GM18511 (cell line): ENCODE measurements at regions not wholly inside any gene's neighbourhood (a gene's known extent, or its start where the extent isn't known, plus 50 kb on each side); places are given as distances from the start of the nearest gene placed in this dataset.

Experiments used
- ATAC-seq: cut with Tn5 transposase; IDR thresholded peaks from one replicate; pipeline ENCODE4 v1.9.1; 2021; ENCODE audit warnings: mild to moderate bottlenecking, moderate library complexity; ENCODE audit not compliant: unreplicated experiment

DNA sequence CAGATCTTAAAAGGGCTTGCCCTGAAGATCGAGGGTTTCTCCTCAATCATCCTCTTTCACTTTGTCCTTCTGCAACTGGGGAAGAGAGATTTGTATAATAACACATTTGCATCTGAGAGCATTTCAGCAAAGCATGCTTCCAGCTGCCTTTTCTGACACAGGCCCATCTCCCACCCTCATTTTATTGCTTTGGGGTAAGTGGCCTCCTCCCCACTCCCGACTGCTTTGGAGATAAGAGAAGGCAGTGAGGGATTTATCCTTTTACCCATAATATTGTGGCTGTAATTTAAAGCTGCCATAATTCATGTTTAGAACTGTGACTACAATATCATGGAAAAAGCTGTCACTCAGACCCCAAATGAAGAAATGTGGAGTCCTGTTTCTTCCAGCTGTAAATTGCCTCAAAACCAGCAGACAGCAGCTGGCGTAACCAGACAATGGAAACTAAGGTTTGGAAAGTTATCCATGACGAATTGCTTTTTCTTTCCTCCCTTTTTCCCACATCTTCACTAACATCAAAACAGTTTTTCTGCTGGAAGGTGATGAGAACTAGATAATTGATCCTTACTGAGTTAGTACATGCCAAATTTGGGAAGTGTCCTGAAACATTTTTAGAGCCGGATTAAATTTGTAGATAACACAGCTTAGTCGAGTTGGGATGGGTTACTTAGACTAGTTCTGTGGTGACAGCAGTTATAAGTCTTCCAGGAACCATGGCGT, 104.2 kb upstream of the PFN2 start:
- ATAC-seq: peak; percentile 66

DNA sequence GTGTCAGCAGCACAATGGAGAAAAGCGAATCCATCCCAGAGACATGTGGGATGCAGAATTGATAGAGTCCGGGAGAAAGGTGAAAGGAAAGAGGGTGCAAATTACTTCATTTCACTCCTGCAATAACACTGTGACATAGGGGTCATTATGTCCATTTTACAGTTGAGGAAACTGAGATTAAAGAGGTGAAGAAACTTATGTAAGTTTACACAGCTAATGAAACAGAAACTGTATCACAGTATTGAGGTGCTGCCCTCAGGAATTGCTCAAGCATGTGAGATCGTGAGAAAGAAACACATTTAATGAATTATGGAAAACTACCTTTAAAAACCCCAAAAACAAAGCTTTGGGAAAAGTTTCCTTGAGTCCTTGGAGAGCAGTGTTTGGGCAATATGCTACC, 103.6 kb upstream of the PFN2 start:
- ATAC-seq: peak; percentile 71

DNA sequence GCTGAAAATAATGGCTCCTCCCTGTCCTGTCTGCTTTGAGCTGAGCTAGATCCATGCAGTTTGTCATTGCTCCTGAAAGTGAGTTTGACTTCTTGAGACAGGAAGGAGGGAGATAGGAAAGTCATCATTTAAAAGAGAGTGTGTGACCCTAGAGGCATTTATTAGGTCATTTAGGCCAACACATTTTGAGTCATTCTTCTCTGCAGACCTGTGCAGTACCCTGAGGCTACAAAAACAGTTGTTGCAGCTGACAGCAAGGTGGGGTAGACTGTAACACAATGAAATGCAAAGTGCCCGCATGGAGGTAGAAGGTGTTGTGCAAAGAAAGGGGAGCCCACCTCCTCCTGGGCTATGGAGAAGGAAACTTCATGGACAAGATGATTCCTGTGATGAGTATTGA, 102.8 kb upstream of the PFN2 start:
- ATAC-seq: no peak

DNA sequence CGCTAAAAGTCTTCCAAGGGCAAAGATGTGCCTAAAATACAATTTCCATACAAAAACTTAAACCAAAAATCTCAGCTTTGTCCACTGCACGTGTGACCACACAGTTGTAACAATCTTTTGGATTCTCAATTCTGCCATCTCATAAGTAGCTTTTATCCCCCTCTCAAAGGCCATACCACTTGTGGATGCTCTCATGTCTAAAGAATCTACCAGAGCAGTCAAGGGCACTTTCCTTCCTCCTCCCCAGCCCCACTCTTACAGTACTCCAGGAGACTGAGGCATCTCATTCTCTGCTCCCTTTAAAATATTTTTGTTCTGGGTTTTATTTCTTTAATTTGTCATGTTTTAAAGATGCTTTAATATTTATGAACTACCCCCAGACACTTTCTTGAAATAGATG, 102.3 kb upstream of the PFN2 start:
- no peak for ATAC-seq

DNA sequence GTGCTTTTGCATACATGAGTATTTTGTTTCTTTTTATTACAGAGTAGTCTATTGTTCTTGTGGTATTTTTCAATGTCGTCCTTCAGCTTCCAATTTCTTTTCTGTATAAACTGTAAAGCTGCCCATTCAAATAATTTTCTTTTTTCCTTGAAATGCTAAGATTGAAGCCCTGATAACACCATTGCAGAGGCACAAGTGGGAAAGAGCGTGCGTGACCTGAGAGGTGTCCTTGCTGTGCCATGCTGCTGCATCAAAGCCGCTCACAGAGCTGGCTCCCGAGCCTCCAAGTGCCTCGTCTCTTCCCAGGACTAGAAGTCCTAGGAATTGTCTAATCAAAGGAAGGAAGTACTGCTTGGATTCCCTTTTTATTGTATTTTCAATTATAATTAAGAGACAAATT, 101.9 kb upstream of the PFN2 start:
- no peak for ATAC-seq

DNA sequence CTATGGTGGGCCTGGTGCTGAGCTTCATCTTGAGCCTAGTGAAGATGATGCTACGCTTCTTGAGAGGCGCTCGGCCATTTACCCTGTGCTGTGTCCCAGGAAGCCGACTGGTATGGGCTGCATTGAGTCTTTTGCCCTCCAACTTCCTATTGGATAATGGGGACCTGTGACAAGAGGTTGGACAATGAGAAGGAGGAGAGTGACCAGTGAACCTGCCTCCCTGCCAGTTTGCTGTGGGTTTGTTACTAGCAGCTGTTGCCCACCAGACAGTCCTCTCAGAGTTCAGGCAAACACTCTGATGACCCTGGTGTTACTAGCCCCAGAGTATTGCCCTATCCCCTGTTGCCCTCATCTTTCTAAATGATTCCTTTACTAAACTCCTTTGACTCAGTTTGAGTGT, 99.6 kb upstream of the PFN2 start:
- no peak for ATAC-seq

DNA sequence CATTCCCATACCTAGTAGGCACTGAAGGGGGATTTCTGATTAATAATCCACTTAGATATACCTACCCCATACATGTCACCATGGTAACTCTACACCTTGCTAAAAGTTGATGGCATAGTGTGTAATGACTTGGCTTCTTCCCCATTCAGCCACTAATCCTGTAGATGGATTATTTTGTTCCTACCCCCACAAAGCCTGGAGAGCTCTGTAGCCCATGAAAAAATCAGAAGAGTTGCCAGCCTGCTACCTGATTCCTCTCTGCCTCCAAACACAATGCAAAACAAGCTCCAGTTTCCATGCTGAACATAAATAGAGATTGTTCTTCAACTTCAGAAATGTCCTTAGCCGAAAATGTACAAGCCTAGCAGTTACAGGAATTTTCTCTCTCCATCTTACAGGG, 98.9 kb upstream of the PFN2 start:
- no peak for ATAC-seq

DNA sequence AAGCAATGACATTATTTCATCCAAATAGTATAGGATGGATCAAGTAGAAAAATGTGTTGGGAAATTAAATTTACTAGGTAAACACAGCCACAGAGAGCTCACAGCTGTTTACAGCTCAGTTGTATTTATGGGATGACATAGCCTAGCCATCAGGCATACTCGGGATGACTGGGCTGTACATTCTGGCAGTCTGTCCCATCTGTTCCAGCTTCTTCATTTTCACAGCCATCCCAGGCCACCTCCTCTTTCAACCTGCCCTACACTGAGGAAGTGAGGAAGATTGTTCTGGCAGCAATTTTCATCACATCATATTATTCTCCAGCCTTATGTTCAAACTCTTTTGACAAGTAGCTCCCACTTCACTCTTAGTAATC, 98.4 kb upstream of the PFN2 start:
- ATAC-seq: no peak

DNA sequence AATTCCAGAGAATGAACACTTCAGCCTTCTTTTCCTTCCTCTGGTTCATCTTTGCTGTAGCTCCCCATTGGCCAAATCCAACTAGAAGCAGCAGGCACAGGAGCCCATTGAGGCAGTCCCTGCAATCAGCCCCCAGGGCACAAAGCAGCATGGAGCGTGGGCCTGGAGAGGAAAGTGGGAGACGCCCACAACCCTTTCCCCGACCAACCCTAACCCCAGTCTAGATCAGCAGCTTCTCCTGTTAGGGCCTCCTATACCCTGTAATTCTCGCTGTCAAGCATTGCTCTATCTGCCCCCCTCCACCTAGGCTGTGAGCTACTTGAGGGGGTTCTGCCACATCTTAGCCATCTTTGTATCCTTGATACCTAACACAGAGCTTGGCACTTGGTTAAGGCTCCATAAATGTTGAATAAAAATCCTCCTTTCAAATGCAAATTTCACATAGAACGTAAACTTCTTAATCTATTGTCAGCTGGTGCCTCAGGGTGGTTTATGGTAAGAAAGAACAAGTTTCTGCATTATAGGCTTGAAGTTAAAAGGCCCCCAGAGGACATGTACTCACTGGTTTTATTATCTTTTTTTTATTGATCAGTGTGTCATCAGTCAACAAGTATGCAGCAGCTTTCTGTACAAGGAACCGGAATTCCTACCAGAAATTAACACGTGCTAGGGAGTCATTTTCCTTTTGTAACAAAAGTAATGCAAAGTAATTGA, 97.9 kb upstream of the PFN2 start:
- no peak for ATAC-seq

DNA sequence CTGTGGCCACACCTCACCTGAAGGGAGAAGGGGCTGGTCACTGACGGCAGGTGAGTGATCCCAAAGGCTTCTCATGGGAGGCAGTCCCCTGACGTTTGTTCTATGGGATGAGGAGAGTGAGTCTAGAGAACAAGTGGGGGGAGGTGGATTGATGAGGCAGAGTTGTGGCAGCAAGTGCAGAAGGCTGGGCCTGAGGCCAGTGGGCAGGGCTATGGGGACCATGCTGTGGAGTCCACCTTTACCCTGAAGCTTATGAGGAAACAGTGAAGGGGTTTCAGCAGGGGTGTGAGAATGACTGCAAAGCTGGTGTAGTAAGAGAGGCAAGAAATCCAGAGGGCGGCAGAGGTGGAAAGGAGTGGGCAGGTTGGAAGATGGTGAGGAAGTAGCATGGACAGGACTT, 96.9 kb upstream of the PFN2 start:
- ATAC-seq: no peak

DNA sequence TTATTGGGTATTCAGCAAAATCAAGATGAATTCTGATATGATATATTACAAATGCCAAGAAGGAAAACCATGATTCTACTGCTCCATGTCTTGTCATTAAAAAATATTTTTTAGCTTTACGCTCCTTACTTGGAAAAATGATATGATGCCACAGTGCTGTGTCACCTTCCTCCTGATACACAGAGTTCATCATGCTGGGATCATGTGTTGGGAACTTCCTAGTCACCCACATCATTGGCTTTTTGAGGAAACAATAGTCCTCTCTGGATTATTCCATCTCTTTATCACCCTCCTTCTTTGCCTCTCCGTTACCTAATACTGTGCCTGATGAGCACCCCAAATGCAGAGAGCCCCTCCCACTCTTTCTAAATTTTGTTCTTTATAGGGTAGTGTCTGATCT, 94.3 kb upstream of the PFN2 start:
- ATAC-seq: no peak

DNA sequence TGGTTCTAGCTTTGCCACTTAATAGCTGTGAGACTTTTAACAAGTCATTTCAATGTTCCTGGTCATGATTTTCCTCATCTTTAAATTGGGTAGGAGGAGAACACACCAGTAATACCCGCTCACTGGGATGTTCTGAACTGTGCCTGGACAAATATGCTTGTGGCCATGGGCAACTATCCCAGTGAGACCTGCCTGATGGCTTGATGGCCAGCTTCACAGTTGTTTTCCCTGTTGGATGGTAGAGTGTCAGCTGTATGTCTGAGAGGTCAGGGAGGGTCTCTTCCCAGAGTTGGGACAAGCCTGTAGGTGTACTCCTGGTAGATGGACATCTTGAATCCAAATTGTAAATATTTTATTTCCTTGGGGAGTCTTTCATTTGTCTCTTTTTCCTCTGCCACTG, 92.5 kb upstream of the PFN2 start:
- no peak for ATAC-seq

DNA sequence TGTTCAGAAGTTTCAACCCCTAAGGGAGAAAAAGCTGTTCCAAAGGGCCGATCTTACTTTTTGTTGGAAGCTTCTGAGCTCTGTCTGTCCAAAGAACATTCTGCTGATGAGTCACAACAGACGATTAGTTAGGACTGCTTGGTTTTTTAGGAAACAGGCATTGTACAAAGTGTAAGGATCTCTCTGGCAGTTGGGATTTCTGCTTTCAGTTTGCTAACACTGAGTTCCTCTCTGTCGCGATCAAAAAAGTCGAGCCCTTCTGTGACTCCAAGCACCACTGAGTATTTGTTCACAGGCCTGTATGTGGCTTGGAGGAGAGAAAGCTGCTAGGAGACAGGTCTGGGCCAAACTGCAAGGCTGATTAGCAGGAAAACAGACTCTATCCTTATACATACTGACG, 91.8 kb upstream of the PFN2 start:
- no peak for ATAC-seq

DNA sequence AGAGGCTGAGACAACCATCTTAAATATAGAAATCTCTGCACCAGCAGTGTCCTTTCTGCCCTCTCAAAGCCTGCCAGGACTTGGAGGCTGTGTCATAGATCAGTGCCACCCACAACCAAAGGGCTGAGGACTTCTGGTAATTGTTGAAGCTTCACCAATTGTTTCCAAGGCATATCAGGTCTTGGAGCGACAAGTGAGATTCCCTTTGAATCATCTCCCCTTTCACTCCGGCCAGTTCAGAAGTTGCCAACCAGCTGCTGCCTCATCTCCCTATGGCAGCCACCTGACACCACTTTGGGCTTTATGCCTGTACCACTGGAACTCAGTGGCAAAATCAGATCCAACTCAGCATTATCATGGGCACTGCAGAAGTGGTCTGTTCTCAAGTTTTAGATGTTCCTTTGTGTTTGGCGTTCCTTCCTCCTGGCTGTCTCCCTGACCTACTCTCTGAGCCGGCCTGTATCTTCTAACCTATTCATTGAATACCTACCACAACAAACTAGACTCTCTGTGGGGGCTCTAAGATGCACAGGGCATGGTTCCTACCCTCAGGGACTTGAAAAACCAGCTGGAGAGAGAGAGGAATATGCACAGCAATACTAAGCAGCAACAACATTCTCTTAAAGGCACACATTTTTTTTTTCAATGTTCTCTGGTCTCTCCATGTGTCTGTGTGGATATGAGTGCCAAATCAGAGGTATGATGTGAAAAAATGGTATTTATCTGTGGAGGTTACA, 90.8 kb upstream of the PFN2 start:
- ATAC-seq: no peak

DNA sequence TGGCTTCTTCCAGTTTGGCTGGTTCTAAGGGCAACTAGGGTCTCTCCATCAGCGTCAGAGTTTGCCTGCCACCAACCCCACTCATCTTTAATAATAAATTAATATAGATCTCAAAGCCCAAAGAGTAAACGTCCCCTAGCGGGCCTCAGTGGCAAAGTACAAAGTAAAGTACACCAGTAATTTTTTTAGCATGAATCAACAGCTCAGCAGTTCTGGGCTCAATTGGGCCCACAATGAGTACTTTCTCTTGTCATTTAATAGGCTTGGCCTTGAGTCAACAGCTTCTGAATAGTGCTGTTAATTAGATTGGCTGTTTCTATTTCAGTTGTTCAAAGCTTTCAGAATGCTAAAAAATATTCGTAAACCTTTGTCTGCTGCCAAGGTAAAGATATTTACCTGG, 89.0 kb upstream of the PFN2 start:
- no peak for ATAC-seq

DNA sequence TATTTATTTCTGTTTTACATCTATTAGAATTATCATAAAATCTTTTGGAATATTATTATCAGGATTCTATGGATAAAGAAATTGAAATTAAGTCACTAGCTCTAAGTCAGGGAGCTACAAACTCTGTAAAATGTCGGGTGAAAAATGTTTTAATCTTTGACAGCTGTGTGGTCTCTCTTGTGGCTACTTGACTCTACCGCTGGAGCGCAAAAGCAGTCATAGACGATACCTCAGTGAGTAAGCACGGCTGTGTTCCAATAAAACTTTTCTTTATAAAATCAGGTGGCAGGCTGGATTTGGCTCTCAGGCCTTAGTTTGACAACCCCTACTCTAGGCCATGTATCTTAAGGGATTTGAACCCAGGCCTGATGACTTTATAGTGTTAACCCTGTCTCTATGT, 88.5 kb upstream of the PFN2 start:
- ATAC-seq: no peak

DNA sequence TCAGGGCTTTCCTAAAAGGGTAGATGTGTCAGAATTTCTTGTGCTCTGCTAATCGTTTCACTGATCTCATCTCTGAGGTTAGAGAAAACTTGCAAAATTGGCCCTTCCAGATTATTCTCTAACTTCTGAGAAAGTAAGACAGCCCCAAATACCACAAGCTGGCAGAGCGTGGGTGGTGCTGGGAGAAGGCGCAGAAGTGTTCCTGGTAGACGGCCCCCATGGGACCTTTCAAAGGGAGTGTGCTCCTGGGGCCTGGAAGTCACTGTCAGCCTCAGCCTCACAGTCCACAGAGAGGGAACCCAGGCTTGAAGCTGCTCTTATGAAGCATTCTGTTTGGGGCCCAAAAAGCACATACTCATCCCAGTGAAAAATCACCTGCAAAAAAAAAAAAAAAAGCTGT, 86.5 kb upstream of the PFN2 start:
- no peak for ATAC-seq

DNA sequence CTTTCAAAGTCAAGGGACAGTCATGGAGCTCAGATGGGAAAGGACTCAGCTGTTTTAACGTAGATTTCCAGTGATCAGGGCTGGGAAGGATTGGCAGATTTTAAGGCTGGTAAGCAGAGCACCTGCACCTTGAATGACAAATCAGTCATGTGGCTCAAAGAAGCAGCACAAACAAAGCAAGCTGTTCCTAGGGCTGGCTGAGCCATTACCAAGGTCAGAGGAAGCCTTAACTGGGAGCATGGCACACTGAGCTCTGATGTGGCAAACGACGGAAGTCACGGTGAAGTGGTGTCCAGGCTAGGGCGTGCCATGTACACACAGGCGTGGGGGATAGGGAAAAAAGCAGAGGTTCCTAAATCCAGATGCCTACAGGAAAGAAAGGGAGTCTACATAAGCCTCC, 84.6 kb upstream of the PFN2 start:
- no peak for ATAC-seq

DNA sequence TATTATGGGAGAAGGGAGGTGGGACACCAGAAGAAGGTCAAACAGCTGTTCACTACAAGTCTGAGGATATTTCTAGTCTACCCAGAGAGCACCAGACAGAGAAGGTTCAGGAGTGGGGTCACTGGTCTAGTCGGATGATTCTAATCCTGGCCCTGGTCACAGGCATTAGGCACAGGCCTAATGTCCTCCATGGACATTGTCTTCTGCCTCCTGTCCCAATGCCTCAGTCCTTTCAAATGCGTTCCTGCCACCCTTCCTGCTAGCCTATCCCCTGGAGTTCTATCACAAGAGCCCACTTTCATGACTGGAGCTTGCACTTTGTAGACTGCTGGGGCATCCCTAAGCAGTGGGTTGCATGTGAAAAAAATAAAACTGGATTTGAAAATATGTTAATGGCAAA, 83.9 kb upstream of the PFN2 start:
- ATAC-seq: no peak

DNA sequence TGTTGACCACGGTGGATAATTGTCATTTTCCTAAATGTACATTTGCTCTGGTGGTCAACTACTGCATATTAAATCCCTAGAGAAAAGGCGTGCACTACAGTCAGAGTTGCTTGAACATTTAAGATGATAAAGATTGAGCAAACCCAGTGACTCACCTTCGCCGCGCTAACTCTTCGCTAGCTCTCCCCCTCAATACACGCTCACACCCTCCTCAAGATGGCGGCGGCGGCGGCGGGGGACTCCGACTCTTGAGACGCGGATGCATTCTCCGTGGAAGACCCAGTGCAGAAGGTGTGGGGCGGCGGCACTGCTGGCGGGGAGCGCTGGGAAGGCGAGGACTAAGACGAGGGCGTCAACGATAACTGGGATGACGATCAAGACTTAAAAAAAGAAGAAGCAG, 79.8 kb upstream of the PFN2 start:
- no peak for ATAC-seq

DNA sequence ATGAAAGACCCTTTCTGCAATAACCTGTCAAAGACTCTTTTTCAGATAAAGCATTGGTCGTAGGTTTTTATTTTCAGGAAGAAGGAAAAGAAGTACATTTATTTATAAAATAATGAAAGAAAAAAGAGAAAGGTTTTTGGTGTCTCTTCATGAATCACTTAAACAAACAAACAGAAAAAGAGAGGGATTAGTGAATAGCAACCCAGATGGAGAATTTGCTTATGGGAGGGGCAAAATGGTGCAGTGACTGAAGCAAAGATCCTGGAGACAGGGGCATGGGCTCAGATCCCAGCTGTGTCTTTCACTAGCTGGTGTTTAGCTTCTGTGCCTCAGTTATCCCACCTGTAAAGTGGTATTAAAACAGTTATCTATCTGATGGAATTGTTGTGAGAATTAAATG, 78.6 kb upstream of the PFN2 start:
- no peak for ATAC-seq

DNA sequence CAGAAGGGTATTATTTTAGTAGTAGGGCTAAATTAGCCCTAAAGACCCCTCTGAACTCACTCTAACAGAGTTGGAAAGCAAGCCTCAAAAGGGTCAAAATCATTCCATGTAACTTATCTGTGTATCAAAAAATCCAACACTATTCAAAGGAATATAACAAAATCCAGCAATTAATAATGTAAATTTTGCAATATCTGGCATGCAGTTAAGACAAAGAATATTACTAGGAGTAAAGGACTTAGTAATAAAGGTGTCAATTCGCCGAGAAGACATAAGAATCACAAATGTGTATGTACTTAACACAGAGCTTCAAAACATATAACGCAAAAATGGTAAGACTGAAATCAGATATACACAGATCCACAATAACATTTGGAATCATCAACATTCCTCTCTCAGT, 71.2 kb upstream of the PFN2 start:
- ATAC-seq: no peak
